HL-60 (cell line): ENCODE measurements at regions not wholly inside any gene's neighbourhood (a gene's known extent, or its start where the extent isn't known, plus 50 kb on each side); places are given as distances from the start of the nearest gene placed in this dataset.

Source experiments
- DNase-seq, 2 experiments: peaks; one replicate each; pipeline ENCODE4 v3.0.0-alpha.2; 2010 to 2020; ENCODE audit warnings: low read depth in 1 of 2, low spot score in 1 of 2
- H3K27ac ChIP-seq: fragments of 250-450 bp; sonication (Bioruptor Pico); replicated peaks from 2 replicates; pipeline ENCODE4 v1.5.1; 2020; ENCODE audit warnings: mild to moderate bottlenecking, moderate library complexity
- H3K27me3 ChIP-seq: fragments of 250-450 bp; sonication (Bioruptor Pico); 2 replicates; pipeline ENCODE4 v1.5.1; 2021; ENCODE audit warnings: mild to moderate bottlenecking, moderate library complexity; ENCODE audit not compliant: insufficient read depth, poor library complexity, severe bottlenecking
- H3K4me3 ChIP-seq: replicated peaks from 2 replicates; pipeline ENCODE4 v1.5.1; 2011; ENCODE audit warnings: mild to moderate bottlenecking, control low read depth, low read length; ENCODE audit not compliant: insufficient read depth
- CTCF ChIP-seq: IDR thresholded peaks from one replicate; pipeline ENCODE4 v1.5.1; 2011; ENCODE audit warnings: low read length, control low read depth, inconsistent platforms; ENCODE audit not compliant: insufficient read depth
- GABPA ChIP-seq: IDR thresholded peaks from 2 replicates; pipeline ENCODE4 v1.6.1; 2012; ENCODE audit warnings: low read depth
- POLR2AphosphoS5 ChIP-seq: IDR thresholded peaks from 2 replicates; pipeline ENCODE4 v1.6.1; 2012; ENCODE audit warnings: low read depth
- REST ChIP-seq: IDR thresholded peaks from 2 replicates; pipeline ENCODE4 v1.6.1; 2012; ENCODE audit warnings: low read depth; ENCODE audit not compliant: insufficient replicate concordance
- SPI1 ChIP-seq: IDR thresholded peaks from 2 replicates; pipeline ENCODE4 v1.6.1; 2012; ENCODE audit warnings: low read depth, mild to moderate bottlenecking, borderline replicate concordance

GRCh38 chr2:167749660-167750059 is 497.7 kb downstream of the STK39 start:
- H3K4me3 ChIP-seq = no peak overlapping the region
- DNase-seq = no peak
- no peaks in the 10 kb centered on the region for H3K27me3 ChIP-seq
- no peak for TF ChIP-seq POLR2AphosphoS5
- TF ChIP-seq SPI1 = no peak
- TF ChIP-seq GABPA = no peak
- no peak for TF ChIP-seq REST
- no peak for TF ChIP-seq CTCF
- H3K27ac ChIP-seq = no peak overlapping the region

GRCh38 chr2:167749016-167749415 is 498.4 kb downstream of the STK39 start:
- Histone ChIP-seq H3K27ac (no peak overlapping the region), H3K4me3 (no peak overlapping the region), H3K27me3 (no peaks in the 10 kb centered on the region)
- DNase-seq = no peak
- TF ChIP-seq CTCF (no peak), SPI1 (no peak), GABPA (no peak), REST (no peak), POLR2AphosphoS5 (no peak)

GRCh38 chr2:167748536-167748935 is 498.9 kb downstream of the STK39 start:
- H3K27me3 ChIP-seq = no peaks in the 10 kb centered on the region
- no peak for TF ChIP-seq SPI1
- TF ChIP-seq POLR2AphosphoS5 = no peak
- no peak for TF ChIP-seq GABPA
- TF ChIP-seq REST = no peak
- no peak for TF ChIP-seq CTCF
- H3K27ac ChIP-seq = no peak overlapping the region
- no peak for DNase-seq
- no peak overlapping the region for H3K4me3 ChIP-seq
